NCI-H526 (cell line): ENCODE measurements at regions not wholly inside any gene's neighbourhood (a gene's known extent, or its start where the extent isn't known, plus 50 kb on each side); places are given as distances from the start of the nearest gene placed in this dataset.

Experiments used
- DNase-seq, 2 experiments: peaks; one replicate each; lab custom pipeline; 2025; lab: John Stamatoyannopoulos, UW

GRCh38 chr2:14425869-14426268, 206.6 kb upstream of the LRATD1 start:
- DNase-seq, result no peak

GRCh38 chr2:14428056-14428455, 204.5 kb upstream of the LRATD1 start:
- DNase-seq, result no peak

GRCh38 chr2:14433946-14434495, 198.5 kb upstream of the LRATD1 start:
- DNase-seq, result no peak

- DNase-seq, result no peak
These were observed 186.8 kb upstream of the LRATD1 start for GRCh38 chr2:14445670-14446069.

- no peak for DNase-seq
These were observed 184.2 kb upstream of the LRATD1 start for GRCh38 chr2:14448340-14448739.

GRCh38 chr2:14451312-14451711, 181.2 kb upstream of the LRATD1 start:
- DNase-seq, result no peak

- peak; percentile 2 to 16 for DNase-seq
These were observed 178.3 kb upstream of the LRATD1 start for GRCh38 chr2:14454202-14454601.

GRCh38 chr2:14459786-14460325, 172.7 kb upstream of the LRATD1 start:
- no peak for DNase-seq

- DNase-seq, result no peak
These were observed 156.5 kb upstream of the LRATD1 start for GRCh38 chr2:14475994-14476393.

GRCh38 chr2:14479486-14479885, 153.0 kb upstream of the LRATD1 start:
- DNase-seq, result no peak

- no peak for DNase-seq
These were observed 152.4 kb upstream of the LRATD1 start for GRCh38 chr2:14480120-14480519.

- no peak for DNase-seq
These were observed 151.6 kb upstream of the LRATD1 start for GRCh38 chr2:14480906-14481305.

GRCh38 chr2:14492920-14493503, 139.5 kb upstream of the LRATD1 start:
- DNase-seq, result no peak

GRCh38 chr2:14494759-14495158, 137.8 kb upstream of the LRATD1 start:
- DNase-seq, result no peak

GRCh38 chr2:14501061-14501460, 131.5 kb upstream of the LRATD1 start:
- no peak for DNase-seq

GRCh38 chr2:14506955-14507354, 125.6 kb upstream of the LRATD1 start:
- peak; percentile 5 to 51 for DNase-seq

- no peak for DNase-seq
These were observed 121.0 kb upstream of the LRATD1 start for GRCh38 chr2:14511541-14511940.

- DNase-seq, result no peak
These were observed 118.6 kb upstream of the LRATD1 start for GRCh38 chr2:14513903-14514302.

GRCh38 chr2:14516844-14517243, 115.7 kb upstream of the LRATD1 start:
- DNase-seq, result no peak

- no peak for DNase-seq
These were observed 114.8 kb upstream of the LRATD1 start for GRCh38 chr2:14517731-14518130.

- no peak for DNase-seq
These were observed 112.1 kb upstream of the LRATD1 start for GRCh38 chr2:14520385-14520945.

- DNase-seq, result no peak
These were observed 108.3 kb upstream of the LRATD1 start for GRCh38 chr2:14524041-14524802.

GRCh38 chr2:14524803-14525080, 107.8 kb upstream of the LRATD1 start:
- no peak for DNase-seq
